ENCODE measurements at regions not wholly inside any gene's neighbourhood (a gene's known extent, or its start where the extent isn't known, plus 50 kb on each side); places are given as distances from the start of the nearest gene placed in this dataset.
"Not testable (repeated sequence)": the region's sequence is repeated elsewhere in the genome, so short reads cannot be mapped to it uniquely, and the experiment has no call there.

GRCh38 chr22:11253000-11253511 is 4274.9 kb upstream of the OR11H1 start:
- no peak for DNase-seq

DNA sequence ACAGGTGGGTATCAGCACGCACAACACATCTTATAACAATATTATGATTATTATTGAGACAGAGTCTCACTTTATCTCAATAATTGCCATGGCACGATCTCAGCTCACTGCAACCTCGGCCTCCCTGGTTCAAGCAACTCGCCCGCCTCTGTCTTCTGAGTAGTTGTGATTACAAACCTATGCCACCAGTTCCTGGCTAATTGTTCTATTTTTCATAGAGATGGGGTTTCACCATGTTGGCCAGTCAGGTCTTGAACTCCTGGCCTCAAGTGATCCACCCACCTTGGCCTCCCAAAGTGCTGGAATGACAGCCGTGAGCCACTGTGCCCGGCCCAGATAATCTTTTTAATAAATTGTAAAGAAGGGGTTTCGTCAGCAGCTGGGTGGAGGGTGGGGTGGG is 4257.0 kb upstream of the OR11H1 start:
- DNase-seq, result not testable (repeated sequence)

- peak in 1 of 2 donors; percentile 52 for DNase-seq
These were observed 4242.7 kb upstream of the OR11H1 start for GRCh38 chr22:11285116-11285838.

- not testable (repeated sequence) for DNase-seq
These were observed 4242.2 kb upstream of the OR11H1 start for GRCh38 chr22:11285839-11286205.

- DNase-seq, result not testable (repeated sequence)
These were observed 4239.5 kb upstream of the OR11H1 start for GRCh38 chr22:11288246-11289220.

DNA sequence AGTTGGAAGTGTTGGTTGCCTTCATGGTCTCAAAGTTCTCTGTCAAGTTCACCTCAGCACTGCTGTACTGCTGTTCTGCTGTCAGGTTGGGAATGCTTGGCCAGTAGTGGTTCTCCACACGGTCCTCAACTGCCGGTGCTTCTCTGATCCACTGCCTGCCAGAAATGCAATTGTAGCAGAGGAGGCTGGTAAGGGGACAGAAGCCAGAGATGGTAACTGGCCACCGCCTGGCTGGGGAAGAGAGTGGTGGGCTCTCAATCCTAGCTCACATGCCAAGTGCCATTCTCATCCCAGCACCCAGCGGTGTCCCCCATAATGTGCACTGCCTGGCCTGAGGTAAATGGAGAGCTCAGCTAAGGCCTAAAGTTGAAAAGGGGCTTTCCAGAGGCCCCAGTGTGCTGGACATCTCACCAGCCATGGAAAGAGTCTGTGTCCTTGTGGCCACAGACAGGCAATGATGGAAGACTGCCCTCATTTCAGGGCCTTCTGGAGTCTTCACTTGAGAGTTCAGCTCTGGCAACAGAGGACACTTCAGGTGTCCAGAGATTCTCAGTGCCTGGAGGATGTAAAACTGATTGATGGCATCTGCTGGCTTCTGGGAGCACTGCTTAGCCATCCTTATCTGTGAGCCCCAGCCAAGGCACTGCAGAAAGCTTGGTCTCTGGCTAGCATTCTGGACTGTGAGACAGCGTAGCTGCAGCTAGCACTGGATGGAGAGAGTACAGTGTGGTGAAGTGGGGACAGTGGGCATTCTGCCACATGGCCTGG is 4229.7 kb upstream of the OR11H1 start:
- DNase-seq, result not testable (repeated sequence)

- DNase-seq, result not testable (repeated sequence)
These were observed 4225.6 kb upstream of the OR11H1 start for GRCh38 chr22:11302427-11302826.

DNA sequence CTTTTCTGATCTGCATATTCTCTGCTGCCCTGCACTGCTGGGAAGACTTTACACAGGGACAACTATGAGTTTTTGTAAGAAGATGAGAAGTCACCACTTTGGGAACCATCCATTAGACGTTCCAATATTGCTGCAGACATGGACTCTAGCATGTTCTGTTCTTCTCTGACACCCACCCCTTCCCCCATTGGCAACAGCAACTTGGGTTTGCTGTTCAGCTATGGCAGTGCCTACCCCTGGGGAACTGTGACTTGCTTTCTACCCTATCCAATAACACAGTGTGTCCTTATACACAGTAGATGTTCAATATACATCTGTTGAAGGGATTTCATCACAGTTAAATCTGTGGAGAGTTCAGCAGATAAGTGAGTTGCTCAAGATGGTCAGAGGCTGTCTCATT is 4225.1 kb upstream of the OR11H1 start:
- DNase-seq, result not testable (repeated sequence)

DNA sequence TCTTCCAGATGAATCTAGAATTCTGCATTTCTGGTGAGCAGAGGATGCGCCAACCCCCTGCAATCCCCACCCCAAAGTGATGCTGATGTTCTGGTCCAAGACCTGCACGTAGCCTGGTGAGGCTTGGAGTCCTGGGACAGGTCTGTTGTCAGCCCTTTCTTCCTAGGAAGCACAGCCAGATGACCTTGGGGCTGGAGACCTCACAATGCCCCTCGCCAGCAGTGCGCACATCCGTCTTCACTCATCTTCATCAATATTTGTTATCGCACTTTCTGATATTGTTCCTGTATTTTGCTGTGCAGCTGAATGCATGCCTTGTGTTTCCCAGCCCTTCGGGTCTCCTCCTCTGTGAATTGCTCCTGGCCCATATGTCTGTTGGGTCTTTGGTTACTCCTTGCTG is 4222.8 kb upstream of the OR11H1 start:
- DNase-seq, result not testable (repeated sequence)

- not testable (repeated sequence) for DNase-seq
These were observed 4221.0 kb upstream of the OR11H1 start for GRCh38 chr22:11306933-11307518.

GRCh38 chr22:11307998-11308397 is 4220.0 kb upstream of the OR11H1 start:
- no peak for DNase-seq

DNA sequence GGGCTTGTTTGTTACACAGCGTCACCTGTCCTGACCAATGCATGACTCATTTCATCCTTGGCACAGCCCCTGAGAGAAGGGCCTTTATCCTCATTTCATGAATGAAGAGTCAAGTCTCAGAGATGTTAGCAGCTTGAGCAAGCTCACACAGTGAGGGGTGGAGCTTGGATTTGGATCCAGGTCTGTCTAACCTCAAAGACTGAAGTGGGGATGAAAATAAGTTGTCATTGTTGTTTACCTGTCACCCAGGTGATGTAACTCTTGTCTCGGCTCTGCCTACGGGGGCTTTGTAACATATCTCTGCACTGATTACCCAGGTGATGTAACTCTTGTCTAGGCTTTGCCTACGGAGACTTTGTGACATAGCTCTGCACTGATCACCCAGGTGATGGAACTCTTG is 4218.2 kb upstream of the OR11H1 start:
- not testable (repeated sequence) for DNase-seq

DNA sequence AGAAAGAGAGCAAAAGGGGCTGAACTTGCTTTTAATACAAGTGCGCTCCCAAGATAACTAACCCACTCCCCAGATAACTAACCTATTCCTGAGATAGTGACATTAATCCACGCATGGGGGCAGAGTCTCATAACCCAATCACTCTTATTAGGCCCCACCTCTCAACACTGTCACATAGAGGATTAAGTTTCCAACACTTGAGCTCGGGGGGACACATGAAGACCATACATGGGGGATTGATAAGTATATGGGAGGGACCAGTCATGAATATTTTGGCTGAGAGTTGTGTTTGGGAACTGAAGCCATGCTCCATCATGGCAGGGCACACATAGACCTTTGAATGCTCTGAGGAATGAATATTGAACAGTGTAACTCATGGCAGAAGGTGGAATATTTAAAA is 4217.3 kb upstream of the OR11H1 start:
- not testable (repeated sequence) for DNase-seq

DNA sequence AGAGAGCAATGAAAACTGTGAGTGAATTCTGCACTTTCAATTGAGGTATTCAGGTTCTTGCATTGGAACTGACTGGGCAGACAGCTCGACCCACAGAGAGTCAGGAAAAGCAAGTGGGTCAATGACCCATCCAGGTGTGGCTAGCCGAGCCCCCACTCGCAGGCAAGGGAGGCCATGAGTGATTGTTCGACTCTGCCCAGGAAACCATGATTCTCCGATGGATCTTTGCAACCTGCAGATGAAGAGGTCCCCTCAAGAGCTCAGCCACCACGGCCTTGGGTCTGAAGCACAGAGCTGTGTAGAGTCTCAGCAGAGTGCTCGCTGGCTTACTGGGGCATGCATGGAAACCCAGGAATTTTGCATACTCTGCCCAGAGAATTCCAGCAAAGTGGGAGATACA is 4215.4 kb upstream of the OR11H1 start:
- DNase-seq, result not testable (repeated sequence)

- not testable (repeated sequence) for DNase-seq
These were observed 4214.8 kb upstream of the OR11H1 start for GRCh38 chr22:11313040-11313759.

GRCh38 chr22:11318633-11319032 is 4209.4 kb upstream of the OR11H1 start:
- not testable (repeated sequence) for DNase-seq

- not testable (repeated sequence) for DNase-seq
These were observed 4203.5 kb upstream of the OR11H1 start for GRCh38 chr22:11324439-11325037.

DNA sequence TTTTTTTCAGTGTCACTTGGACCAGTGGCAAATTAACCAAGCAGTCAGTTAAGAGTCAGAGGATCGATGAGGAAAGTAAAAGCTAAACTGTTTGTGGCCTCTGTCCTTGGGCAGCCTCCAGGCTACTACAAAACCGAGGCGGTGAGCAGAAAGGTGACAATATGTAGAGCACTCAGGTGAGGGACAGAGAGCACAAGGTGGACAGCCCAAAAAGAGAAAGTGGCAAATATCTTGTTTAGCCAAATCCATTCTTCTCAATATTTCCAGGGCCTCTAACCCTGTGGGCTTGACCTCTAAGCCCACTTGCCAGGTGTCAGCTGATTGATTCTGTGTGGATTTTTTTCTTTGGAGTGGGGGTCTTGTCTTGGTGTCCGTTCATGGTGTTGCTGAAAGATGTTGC is 4202.2 kb upstream of the OR11H1 start:
- DNase-seq, result no peak

GRCh38 chr22:11341387-11342068 is 4186.5 kb upstream of the OR11H1 start:
- not testable (repeated sequence) for DNase-seq

DNA sequence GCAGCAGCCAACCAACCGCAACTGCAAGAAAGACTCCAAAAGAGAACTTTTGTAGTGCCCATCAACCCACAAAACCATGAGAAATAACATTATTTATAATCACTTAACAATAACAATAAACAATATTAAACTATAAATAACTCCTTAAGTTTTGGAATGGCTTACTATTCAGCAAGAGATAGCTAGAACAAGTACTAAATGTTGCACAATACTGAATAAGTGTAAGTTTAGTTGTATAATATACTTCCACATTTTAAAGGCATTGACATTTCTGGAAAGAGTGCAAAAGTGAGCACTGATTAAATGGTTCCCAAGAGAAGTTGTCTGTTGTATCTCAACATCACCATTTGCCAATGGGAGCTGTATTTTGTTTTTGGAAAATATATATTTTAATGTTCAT is 4176.8 kb upstream of the OR11H1 start:
- not testable (repeated sequence) for DNase-seq

DNA sequence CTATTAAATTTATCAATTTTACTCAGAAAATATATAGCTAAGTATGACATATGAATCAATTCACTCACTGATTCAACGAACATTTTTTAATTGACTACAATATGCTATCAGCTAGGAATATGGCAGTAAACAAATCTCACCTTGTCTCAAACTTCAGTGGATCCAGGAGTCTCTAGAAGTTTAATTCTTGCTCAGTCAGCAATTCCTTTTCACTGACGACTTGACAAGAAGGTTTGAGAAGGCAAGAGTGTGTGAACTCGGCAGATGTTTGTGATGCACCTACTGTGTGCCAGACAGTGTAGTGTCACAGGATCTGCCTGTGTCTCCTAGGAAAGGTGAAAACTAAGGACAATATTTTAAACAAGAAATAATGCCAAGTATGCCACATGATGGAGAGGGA is 4175.7 kb upstream of the OR11H1 start:
- DNase-seq, result not testable (repeated sequence)

Data from stimulated activated CD4-positive, alpha-beta T cell treated with anti-CD3 and anti-CD28 coated beads, Interleukin-2, amount 100 ng/mL, for 24 hours (primary cell).